Lower lobe of right lung (tissue), 2 donors: ENCODE measurements at regions not wholly inside any gene's neighbourhood (a gene's known extent, or its start where the extent isn't known, plus 50 kb on each side); places are given as distances from the start of the nearest gene placed in this dataset.

Experiments
- ATAC-seq, 2 donors: fragments of 200-7000 bp; cut with Tn5 transposase; one replicate each; pipeline ENCODE4 v1.9.1; 2020 to 2022; ENCODE audit warnings: mild to moderate bottlenecking in 2 of 2, moderate library complexity in 2 of 2
- DNase-seq: peaks from one replicate; pipeline ENCODE4 v3.0.0-alpha.2; 2020
- H3K27ac ChIP-seq: fragments of 200-600 bp; one replicate; pipeline ENCODE4 v1.8.0; 2022
- H3K27me3 ChIP-seq: fragments of 200-600 bp; one replicate; pipeline ENCODE4 v1.8.0; 2022; ENCODE audit warnings: low read depth
- H3K36me3 ChIP-seq: fragments of 200-600 bp; one replicate; pipeline ENCODE4 v1.8.0; 2022; ENCODE audit warnings: mild to moderate bottlenecking
- H3K4me1 ChIP-seq: fragments of 200-600 bp; one replicate; pipeline ENCODE4 v1.8.0; 2022
- H3K4me3 ChIP-seq: fragments of 200-600 bp; one replicate; pipeline ENCODE4 v1.8.0; 2022; ENCODE audit warnings: mild to moderate bottlenecking
- H3K9me3 ChIP-seq: fragments of 200-600 bp; one replicate; pipeline ENCODE4 v1.8.0; 2022
- intact Hi-C: fragments of 100-400 bp; cut with DNase I; formaldehyde crosslinking; loops from one replicate; pipeline ENCODE4 v1.11.0; 2022
- TF ChIP-seq, protein P1 (sequence below): fragments of 200-600 bp; IDR thresholded peaks from one replicate; pipeline ENCODE4 v1.8.0; 2022; ENCODE audit warnings: antibody characterized with exemption, mild to moderate bottlenecking
- donor health status: DM: no; HTN: yes; CAD: no; lungs with severe emphysema.

DNA sequence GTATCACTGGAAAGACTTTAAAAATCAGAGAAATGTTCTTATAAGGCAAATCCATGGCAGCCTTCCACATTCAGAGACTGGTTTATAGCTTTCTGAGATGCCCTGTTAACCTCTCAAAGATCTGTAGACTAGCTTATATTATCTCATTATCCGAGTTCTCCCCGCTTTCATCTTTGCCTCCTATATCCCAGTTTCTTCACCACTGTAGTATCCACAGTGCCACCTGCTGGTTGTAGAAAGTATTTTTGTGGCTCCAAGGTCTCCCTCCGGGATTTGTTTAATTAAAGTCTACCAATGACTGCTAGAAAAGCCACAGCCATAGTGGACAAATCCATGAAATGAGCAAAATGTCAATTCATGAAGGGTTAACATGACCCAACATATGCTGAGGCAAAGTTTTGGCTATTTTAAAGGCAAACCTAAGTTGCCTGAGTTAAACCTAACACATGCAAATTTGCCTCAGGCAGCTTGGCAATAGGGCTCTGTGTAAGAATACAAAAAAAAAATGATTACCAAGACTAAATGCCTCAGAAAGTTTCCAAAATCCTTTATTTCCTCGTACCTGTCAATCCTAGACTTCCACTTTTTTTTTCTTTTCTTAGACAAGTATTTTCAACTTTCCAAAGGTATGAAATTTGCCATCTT, 218.8 kb upstream of the BMP4 start:
- intact Hi-C loops = no loop called here
- Histone ChIP-seq H3K4me1 (peaks cover 13% of the 10 kb centered on the region), H3K27ac (no peak overlapping the region), H3K4me3 (no peak overlapping the region), H3K9me3 (no peaks in the 10 kb centered on the region), H3K36me3 (no peaks in the 10 kb centered on the region), H3K27me3 (no peaks in the 10 kb centered on the region)
- ATAC-seq (peak; percentile 69 to 77), DNase-seq (no peak)
- TF ChIP-seq, protein P1, sequence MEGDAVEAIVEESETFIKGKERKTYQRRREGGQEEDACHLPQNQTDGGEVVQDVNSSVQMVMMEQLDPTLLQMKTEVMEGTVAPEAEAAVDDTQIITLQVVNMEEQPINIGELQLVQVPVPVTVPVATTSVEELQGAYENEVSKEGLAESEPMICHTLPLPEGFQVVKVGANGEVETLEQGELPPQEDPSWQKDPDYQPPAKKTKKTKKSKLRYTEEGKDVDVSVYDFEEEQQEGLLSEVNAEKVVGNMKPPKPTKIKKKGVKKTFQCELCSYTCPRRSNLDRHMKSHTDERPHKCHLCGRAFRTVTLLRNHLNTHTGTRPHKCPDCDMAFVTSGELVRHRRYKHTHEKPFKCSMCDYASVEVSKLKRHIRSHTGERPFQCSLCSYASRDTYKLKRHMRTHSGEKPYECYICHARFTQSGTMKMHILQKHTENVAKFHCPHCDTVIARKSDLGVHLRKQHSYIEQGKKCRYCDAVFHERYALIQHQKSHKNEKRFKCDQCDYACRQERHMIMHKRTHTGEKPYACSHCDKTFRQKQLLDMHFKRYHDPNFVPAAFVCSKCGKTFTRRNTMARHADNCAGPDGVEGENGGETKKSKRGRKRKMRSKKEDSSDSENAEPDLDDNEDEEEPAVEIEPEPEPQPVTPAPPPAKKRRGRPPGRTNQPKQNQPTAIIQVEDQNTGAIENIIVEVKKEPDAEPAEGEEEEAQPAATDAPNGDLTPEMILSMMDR = peak; percentile 89

DNA sequence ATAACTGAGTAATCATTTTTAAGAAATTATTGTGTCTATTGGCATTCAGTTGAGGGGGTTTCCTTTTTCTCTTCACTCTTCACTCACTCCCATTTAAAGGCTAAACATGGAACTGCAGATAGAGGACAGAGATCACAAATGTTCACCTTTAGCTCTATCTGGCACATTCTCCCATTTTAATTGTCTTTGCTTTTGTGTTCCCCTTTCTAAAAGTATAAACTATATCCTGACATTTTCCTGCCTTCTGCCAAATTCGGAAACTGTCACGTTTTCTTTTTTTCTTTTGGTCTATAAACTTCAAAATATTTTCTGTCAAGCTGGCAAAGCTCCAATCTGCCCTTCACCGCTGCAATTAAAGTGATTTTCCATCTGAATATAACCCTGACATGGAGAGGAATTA, 219.8 kb upstream of the CDKN3 start:
- DNase-seq = no peak
- ATAC-seq = no peak
- Histone ChIP-seq H3K27me3 (no peaks in the 10 kb centered on the region), H3K4me1 (peaks cover 13% of the 10 kb centered on the region), H3K9me3 (no peaks in the 10 kb centered on the region), H3K27ac (no peak overlapping the region), H3K4me3 (no peak overlapping the region), H3K36me3 (no peaks in the 10 kb centered on the region)
- intact Hi-C loops = no loop called here
- TF ChIP-seq, protein P1 = no peak

GRCh38 chr14:54177641-54178621, 218.9 kb upstream of the CDKN3 start:
- no peak for DNase-seq
- Histone ChIP-seq H3K4me3 (no peak overlapping the region), H3K27ac (no peak overlapping the region), H3K4me1 (peaks cover 13% of the 10 kb centered on the region), H3K36me3 (no peaks in the 10 kb centered on the region), H3K27me3 (no peaks in the 10 kb centered on the region), H3K9me3 (no peaks in the 10 kb centered on the region)
- intact Hi-C loops = no loop called here
- TF ChIP-seq, protein P1 = no peak
- ATAC-seq = peak; percentile 26 to 48

GRCh38 chr14:54182419-54183045, 214.3 kb upstream of the CDKN3 start:
- H3K9me3 ChIP-seq = no peaks in the 10 kb centered on the region
- H3K27ac ChIP-seq = no peak overlapping the region
- H3K4me3 ChIP-seq = no peak overlapping the region
- TF ChIP-seq, protein P1 = no peak
- intact Hi-C loops = no loop called here
- H3K4me1 ChIP-seq = no peaks in the 10 kb centered on the region
- ATAC-seq (no peak), DNase-seq (no peak)
- H3K36me3 ChIP-seq = no peaks in the 10 kb centered on the region
- no peaks in the 10 kb centered on the region for H3K27me3 ChIP-seq
